NCI-H2107 treated with DMSO at 0.1 percent for 48 hours (cell line): ENCODE measurements at regions not wholly inside any gene's neighbourhood (a gene's known extent, or its start where the extent isn't known, plus 50 kb on each side); places are given as distances from the start of the nearest gene placed in this dataset.

Experiments used
- DNase-seq: peaks from one replicate; lab custom pipeline; 2025; ENCODE audit not compliant: unreplicated experiment; lab: John Stamatoyannopoulos, UW

DNA sequence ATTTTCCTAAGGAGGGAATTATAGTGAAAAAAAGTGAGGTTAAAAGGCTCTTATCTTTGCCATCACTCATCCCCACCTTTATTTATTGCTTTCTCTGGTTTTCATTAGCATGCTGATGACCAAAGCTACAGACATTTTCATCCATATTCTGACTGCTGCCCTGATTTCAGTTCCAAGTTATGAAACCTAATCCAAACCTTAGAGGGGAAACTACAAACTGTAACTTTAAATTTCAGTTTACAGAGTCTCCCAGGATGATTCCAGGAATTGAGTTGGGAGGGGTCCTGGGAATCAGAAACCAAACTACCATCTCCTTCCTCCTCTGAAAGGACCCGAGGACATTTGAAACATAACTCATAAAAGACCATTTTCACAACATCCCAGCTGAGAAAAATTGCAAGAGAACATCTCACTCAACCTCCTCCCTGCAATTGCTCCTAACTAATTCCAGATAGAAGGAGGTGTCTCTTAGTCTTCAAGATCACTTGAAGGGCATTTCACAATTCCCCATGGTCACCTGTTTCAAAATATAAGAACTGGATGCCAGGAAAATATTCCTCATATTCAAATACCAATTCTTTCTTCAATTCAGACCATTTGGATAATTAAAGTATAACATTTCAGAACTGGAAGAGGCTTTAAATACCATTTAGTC, 520.6 kb downstream of the TNS1 start:
- DNase-seq, result no peak

- no peak for DNase-seq
Measured at GRCh38 chr2:217481577-217481976, 521.2 kb downstream of the TNS1 start.

DNA sequence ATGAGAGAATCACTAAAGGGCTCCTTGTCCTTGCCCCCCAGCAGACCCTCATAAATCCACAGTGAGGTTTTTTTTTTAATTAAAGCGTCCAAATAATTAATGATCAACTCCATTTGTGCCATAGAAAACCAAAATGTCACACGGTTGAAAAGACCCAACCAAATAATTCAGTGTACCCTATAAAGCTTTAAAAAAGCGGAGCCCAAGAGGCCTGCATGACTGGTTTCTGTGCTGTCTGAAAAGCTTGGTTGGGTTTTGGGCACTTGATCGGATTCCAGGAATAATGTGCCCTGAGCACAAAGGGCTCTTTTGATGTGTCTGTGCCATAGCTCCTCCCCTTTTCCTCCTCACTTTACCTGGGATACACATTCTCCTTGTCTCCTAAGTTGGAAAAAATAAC, 523.2 kb downstream of the TNS1 start:
- no peak for DNase-seq

DNA sequence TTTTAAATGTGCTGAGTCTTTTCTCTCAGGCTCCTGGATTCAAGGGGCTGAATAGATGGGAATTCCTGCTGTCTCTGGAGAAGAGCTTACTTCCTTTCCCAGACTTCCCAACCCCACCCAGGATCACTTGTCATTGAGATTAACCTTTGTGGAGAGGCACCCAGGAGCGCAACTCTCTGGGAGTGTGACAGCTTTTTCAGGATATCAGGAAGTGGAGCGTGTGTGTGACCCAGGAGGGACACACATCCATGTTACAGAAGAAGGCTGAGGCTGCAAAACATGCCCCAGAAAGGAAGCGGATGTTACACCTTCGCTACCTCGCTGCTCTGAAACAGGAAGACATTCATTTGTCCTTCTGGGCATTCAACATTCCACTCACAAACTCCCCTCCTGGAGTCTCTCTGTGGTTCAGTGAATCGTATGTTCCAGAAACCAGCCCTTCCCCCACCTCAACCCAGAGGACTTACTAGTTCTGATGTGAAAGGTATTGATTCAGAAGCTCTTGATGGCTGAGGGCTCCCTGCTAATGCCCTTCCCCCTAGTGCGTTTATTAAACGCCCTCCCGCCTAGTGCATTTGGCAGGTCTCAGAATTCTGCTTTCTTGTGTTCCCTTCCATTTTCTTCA, 523.9 kb downstream of the TNS1 start:
- no peak for DNase-seq

- DNase-seq, result no peak
Measured at GRCh38 chr2:217477583-217477982, 525.2 kb downstream of the TNS1 start.

DNA sequence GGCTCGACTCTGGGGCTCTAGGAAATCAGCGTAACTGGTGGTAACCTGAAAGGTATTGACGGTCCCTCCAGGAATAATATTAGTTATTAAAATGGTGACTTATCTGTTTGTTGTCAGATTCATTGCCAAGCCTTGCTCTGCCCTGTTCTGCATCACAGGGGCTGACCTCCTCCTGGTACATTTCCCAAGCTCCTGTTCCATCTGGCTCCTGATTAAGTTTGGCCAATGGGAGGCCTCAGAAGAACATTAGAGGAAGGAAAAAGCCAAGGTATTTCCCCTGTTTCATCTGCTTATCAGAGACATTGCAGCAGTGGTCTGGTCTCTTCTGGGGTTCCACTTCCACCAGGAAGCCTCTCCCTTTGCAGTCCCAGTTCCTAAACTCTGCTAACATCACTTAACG, 527.0 kb downstream of the TNS1 start:
- DNase-seq, result no peak

GRCh38 chr2:217475101-217475500, 527.7 kb downstream of the TNS1 start:
- DNase-seq, result no peak

DNA sequence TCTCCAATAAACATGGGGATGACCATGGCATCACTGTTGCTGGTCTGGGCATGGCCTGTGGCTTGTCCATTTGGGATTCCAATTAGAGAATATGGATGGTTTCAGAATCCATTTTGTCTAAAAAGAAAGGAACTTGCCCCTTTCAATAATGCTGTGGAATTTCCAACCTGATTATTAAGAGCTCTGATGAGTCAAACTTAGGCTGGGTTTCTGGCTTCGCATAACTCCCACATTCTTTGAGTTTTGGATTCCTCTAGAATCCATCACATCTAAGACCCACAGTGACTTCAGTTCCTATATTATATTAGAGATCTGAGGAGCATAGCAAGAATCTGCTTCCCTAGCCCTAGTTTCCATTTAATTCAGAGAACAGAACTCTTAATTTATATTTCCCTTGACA, 531.5 kb downstream of the TNS1 start:
- no peak for DNase-seq

- no peak for DNase-seq
Measured at GRCh38 chr2:217469203-217469810, 533.5 kb downstream of the TNS1 start.

GRCh38 chr2:217468042-217468830, 534.6 kb downstream of the TNS1 start:
- DNase-seq, result no peak

DNA sequence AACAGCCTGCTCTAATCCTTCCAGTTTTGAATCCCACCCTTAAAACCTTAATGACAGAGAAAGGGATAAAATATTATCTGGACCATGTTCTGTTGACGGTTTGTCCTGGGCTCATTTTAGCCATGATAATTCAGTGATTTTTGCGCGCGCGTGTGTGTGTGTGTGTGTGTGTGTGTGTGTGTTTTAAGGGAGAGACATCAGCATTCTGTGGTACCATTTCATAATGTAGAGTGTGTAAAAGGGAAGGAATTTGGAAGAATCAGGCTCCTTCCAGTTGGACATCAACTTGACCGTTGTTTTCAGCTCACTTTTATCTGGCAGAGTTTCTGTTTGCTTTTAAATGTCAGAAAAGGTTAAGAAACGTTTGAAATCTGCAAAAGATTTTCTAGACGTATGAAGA, 535.5 kb downstream of the TNS1 start:
- DNase-seq, result no peak

GRCh38 chr2:217466805-217467204, 536.0 kb downstream of the TNS1 start:
- DNase-seq, result no peak

GRCh38 chr2:217466104-217466503, 536.7 kb downstream of the TNS1 start:
- DNase-seq, result no peak

DNA sequence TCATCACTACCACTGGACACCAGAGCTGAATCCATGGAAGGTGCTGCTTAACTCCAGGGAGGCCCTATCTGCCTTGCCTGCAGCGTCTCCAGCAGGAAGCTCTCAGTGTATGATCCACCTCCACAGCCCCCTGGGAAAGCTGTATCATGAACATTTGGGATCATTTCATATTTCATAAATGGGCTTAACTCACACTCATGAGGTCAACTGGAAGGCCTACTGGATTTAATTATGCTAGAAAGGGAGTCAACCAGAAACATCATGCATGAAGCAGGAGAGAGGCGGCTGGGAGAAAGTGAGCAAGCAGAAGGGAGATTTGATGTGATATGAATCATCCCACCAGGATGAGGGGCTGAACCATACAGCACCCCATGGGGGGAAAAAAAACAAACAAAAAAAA, 537.7 kb downstream of the TNS1 start:
- DNase-seq, result no peak

- DNase-seq, result no peak
Measured at GRCh38 chr2:217463402-217464075, 539.3 kb downstream of the TNS1 start.

- no peak for DNase-seq
Measured at GRCh38 chr2:217462121-217462520, 540.7 kb downstream of the TNS1 start.

DNA sequence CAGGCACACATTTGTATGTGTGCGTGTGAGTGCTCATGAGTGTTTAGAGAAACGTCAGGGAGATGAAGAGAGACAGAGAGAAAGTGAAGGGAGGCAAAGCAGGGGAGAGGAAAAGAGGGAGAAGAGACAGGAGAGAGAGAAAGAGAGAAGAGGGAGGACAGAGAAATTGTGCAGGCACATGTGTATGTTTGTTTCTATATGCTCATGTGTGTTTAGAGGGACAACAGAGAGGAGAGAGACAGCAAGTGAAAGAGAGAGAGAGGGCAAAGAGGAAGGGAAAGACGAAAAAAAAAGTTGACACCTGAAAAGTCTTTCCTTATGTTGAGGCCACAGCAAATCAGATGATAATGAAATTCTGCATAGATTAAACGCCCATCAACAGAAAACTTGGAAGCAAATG, 541.1 kb downstream of the TNS1 start:
- DNase-seq, result no peak

DNA sequence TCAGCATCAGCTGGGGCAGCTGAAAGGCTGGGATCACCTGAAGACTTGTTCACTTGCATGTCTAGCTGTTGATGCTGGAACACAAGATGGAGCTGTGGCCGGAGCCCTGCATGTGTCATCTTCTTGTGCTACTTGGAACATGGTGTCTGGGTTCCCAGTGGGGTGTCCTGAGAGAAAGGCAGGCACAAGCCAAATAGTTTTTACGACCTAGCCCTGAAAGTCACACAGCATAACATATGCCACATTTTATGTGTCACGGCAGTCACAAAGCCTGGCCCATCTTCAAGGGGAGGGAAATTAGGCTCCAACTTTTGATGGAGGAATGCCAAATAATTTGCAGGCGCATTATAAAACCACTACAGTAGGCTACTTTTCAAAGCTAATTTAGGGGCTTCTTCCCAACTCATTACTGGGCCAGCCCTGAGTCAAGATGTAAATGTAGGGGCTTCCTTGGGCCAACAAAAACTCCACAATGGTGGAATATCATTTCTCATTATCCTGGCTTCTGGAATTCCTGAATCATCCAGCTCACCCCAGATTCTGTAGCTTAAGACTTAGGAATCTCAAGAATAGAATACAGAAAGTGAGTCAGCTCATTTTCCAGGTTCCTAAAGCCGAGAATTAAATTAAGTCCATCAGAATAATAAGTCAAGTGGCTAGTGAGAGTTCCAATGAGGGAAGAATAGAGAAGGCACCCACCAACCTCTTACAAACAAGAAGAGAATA, 543.0 kb downstream of the TNS1 start:
- no peak for DNase-seq

GRCh38 chr2:217459016-217459415, 543.8 kb downstream of the TNS1 start:
- no peak for DNase-seq

GRCh38 chr2:217456016-217456415, 546.8 kb downstream of the TNS1 start:
- DNase-seq, result no peak

GRCh38 chr2:217452928-217453327, 549.9 kb downstream of the TNS1 start:
- no peak for DNase-seq
